Activated naive CD8-positive, alpha-beta T cell treated with anti-CD3 and anti-CD28 coated beads, Interleukin-2, amount 10 ng/mL, durations not matched to agents 7 days and 5 days (primary cell): ENCODE measurements at regions not wholly inside any gene's neighbourhood (a gene's known extent, or its start where the extent isn't known, plus 50 kb on each side); places are given as distances from the start of the nearest gene placed in this dataset.
"Not testable (repeated sequence)": the region's sequence is repeated elsewhere in the genome, so short reads cannot be mapped to it uniquely, and the experiment has no call there.

Experiments used
- ATAC-seq: fragments of 150-1000 bp; cut with Tn5 transposase; one replicate; pipeline ENCODE4 v1.10.0; 2021; ENCODE audit warnings: low read depth, moderate library complexity
- POLR2A ChIA-PET: fragments of 350-600 bp; sonication (Branson Sonifier 250); formaldehyde crosslinking; loops from one replicate; lab custom pipeline; 2021; ENCODE audit warnings: antibody characterized with exemption; lab: Charles Lee
- DNase-seq: peaks from one replicate; pipeline ENCODE4 v3.0.0; 2021
- H3K27ac Mint-ChIP-seq: one replicate; pipeline ENCODE4 v1.8.0; 2022; ENCODE audit warnings: mild to moderate bottlenecking, mixed read lengths
- H3K27me3 Mint-ChIP-seq: one replicate; pipeline ENCODE4 v1.8.0; 2022; ENCODE audit warnings: mild to moderate bottlenecking, moderate library complexity, mixed read lengths
- H3K36me3 Mint-ChIP-seq: one replicate; pipeline ENCODE4 v1.8.0; 2021; ENCODE audit warnings: mild to moderate bottlenecking, mixed read lengths
- H3K4me1 Mint-ChIP-seq: one replicate; pipeline ENCODE4 v1.8.0; 2021; ENCODE audit warnings: mixed read lengths
- H3K4me3 Mint-ChIP-seq: one replicate; pipeline ENCODE4 v1.8.0; 2022; ENCODE audit warnings: mild to moderate bottlenecking, moderate library complexity, mixed read lengths
- H3K9me3 Mint-ChIP-seq: one replicate; pipeline ENCODE4 v1.8.0; 2021; ENCODE audit warnings: mixed read lengths

DNA sequence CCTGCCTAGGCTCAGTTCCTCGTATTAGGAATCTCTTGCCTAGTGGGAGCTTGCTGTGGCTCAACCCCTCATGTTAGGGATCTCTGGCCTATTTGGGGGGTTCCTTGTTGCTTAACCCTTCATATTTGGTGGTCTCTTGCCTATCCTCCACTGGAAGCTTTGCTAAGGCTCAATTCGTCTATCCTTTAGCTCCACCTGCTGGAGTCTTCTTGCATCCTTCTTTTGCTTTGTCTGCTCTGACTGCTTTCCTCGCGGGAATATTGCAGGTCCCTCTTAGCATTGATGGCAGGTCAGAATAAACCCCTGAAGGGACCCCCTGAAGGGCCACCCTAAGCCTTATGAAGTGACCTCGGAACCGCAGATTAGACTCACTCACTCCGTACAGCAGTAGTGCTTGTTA, 203.0 kb upstream of the TBX18 start:
- ATAC-seq (no peak), DNase-seq (no peak)
- H3K27me3 Mint-ChIP-seq: no peaks in the 10 kb centered on the region
- H3K4me3 Mint-ChIP-seq: no peak overlapping the region
- no peaks in the 10 kb centered on the region for H3K4me1 Mint-ChIP-seq
- H3K27ac Mint-ChIP-seq: no peak overlapping the region
- H3K9me3 Mint-ChIP-seq: peaks cover 10% of the 10 kb centered on the region
- H3K36me3 Mint-ChIP-seq: no peaks in the 10 kb centered on the region
- POLR2A ChIA-PET: no interaction called here

GRCh38 chr6:84953111-84953755, 188.8 kb upstream of the TBX18 start:
- Mint-ChIP-seq H3K36me3 (no peaks in the 10 kb centered on the region), H3K27ac (no peak overlapping the region), H3K9me3 (peaks cover 1% of the 10 kb centered on the region), H3K27me3 (no peaks in the 10 kb centered on the region), H3K4me3 (no peak overlapping the region), H3K4me1 (no peaks in the 10 kb centered on the region)
- ATAC-seq (no peak), DNase-seq (no peak)
- POLR2A ChIA-PET: no interaction called here

DNA sequence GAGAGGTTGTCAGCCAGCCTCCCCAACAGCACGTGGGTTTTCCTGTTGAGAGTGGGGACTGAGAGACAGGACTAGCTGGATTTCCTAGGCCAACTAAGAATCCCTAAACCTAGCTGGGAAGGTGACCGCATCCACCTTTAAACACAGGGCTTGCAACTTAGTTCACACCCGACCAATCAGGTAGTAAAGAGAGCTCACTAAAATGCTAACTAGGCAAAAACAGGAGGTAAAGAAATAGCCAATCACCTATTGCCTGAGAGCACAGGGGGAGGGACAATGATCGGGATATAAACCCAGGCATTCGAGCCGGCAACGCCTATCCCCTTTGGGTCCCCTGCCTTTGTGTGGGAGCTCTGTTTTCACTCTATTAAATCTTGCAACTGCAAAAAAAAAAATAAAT, 180.5 kb upstream of the TBX18 start:
- ATAC-seq: not testable (repeated sequence)

DNA sequence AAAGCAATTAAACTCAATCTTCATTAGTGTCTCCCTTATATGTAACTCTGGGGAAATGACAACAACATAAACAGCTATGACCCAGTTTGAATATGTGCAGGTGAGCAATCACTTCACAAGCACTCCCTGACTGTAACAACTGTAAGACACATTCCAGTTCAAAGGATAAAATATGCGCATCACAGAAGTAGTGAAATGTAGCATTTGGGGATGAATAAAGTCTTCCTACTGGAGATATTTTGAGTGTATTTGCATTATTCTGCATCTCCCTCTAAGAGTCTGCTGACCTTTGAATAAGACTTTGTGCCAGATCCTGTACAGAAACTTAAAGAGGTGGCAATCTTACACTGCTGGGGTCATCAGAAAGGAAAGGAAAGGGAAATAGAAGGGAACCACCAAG, 179.5 kb upstream of the TBX18 start:
- DNase-seq (no peak), ATAC-seq (no peak)
- Mint-ChIP-seq H3K27me3 (no peaks in the 10 kb centered on the region), H3K27ac (no peak overlapping the region), H3K9me3 (peaks cover under 1% of the 10 kb centered on the region), H3K4me1 (no peaks in the 10 kb centered on the region), H3K4me3 (no peak overlapping the region), H3K36me3 (no peaks in the 10 kb centered on the region)
- POLR2A ChIA-PET: no interaction called here

More for the DNA sequence above, 180.5 kb upstream of the TBX18 start:
- POLR2A ChIA-PET, H3K36me3 Mint-ChIP-seq, H3K4me3 Mint-ChIP-seq, H3K27ac Mint-ChIP-seq, H3K4me1 Mint-ChIP-seq, DNase-seq, H3K27me3 Mint-ChIP-seq, H3K9me3 Mint-ChIP-seq: not testable (repeated sequence)

DNA sequence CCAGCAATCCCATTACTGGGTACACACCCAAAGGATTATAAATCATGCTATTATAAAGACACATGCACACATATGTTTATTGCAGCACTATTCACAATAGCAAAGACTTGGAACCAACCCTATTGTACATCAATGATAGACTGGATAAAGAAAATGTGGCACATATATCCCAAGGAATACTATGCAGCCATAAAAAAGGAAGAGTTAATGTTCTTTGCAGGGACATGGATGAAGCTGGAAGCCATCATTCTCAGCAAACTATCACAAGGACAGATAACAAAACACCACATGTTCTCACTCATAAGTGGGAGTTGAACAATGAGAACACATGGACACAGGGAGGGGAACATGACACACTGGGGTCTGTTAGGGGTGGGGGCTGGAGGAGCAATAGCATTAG, 177.2 kb upstream of the TBX18 start:
- DNase-seq, H3K9me3 Mint-ChIP-seq, H3K4me3 Mint-ChIP-seq, H3K27ac Mint-ChIP-seq, POLR2A ChIA-PET, H3K36me3 Mint-ChIP-seq, H3K27me3 Mint-ChIP-seq, H3K4me1 Mint-ChIP-seq, ATAC-seq: not testable (repeated sequence)

DNA sequence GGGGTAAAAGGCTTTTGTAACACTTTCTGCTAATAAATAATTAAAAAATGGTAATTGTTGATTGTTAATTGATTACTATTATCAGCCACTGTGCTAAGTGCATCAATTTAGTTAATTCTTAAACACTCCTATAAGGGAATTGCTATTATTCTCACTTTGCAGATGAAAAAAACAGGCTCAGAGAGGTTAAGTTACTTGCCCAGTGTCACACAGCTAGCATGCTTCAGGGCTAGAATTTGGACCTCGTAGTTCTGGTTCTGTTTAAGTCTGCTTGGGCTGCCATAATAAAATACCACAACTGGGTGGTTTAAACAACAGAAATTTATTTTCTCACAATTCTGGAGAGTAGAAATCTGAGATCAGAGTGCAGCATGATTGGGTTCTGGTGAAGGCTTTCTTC, 164.8 kb upstream of the TBX18 start:
- Mint-ChIP-seq H3K4me3 (no peak overlapping the region), H3K4me1 (no peaks in the 10 kb centered on the region), H3K27ac (no peak overlapping the region), H3K36me3 (no peaks in the 10 kb centered on the region), H3K9me3 (no peaks in the 10 kb centered on the region), H3K27me3 (no peaks in the 10 kb centered on the region)
- POLR2A ChIA-PET: no interaction called here
- ATAC-seq: no peak
- DNase-seq: no peak

- no peak overlapping the region for H3K27ac Mint-ChIP-seq
- H3K36me3 Mint-ChIP-seq: no peaks in the 10 kb centered on the region
- POLR2A ChIA-PET: no interaction called here
- DNase-seq (no peak), ATAC-seq (no peak)
- H3K4me3 Mint-ChIP-seq: no peak overlapping the region
- H3K9me3 Mint-ChIP-seq: no peaks in the 10 kb centered on the region
- H3K4me1 Mint-ChIP-seq: no peaks in the 10 kb centered on the region
- H3K27me3 Mint-ChIP-seq: no peaks in the 10 kb centered on the region
These were observed 163.2 kb upstream of the TBX18 start for GRCh38 chr6:84927551-84927950.

DNA sequence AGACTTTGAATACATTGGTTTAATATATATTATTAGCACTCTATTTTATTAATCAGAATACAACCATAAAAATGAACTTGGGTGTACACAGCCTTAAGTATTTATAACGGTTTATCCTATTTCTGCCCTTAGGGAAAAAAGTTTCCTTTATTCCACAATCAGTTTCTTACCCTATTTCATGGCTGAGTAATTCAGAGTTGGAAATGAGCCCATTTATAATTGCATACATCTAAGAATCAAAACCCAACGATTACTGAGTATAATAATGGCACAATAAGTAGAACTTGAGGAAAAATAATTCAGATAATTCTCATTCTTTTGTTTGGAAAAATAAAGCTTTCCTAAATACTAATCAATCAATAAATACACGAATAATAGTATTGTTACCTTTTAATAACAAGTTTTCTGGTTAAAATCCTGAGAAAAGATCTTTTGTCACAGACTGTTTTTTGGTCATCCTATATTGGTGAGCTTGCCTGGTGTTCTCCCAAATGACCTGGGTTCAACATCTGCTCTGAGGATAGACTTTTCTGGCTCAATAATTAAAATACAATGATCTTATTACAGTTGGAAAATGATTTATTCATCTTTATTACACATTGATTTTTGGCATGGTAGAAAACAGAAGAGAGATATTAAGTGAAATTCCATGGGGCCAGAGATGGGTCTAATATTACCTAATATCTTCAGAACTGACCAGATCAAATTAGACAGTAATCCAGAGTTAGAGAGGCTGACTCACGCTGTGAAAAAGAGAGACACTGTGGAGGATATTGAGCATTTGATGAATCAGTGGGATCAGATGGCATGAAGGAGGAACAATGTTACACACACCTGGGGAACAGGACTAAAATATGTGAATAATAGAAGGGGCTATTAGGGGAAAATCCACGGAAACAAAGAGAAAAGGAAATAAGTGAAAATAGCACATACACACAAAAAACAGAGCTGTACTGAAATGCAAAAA, 162.1 kb upstream of the TBX18 start:
- Mint-ChIP-seq H3K27ac (no peak overlapping the region), H3K27me3 (no peaks in the 10 kb centered on the region), H3K36me3 (no peaks in the 10 kb centered on the region), H3K4me3 (no peak overlapping the region), H3K9me3 (no peaks in the 10 kb centered on the region), H3K4me1 (no peaks in the 10 kb centered on the region)
- DNase-seq: no peak
- ATAC-seq: no peak
- POLR2A ChIA-PET: no interaction called here

- Mint-ChIP-seq H3K9me3 (no peaks in the 10 kb centered on the region), H3K4me3 (no peak overlapping the region), H3K27ac (no peak overlapping the region), H3K4me1 (no peaks in the 10 kb centered on the region), H3K27me3 (no peaks in the 10 kb centered on the region), H3K36me3 (no peaks in the 10 kb centered on the region)
- ATAC-seq (no peak), DNase-seq (no peak)
- POLR2A ChIA-PET: no interaction called here
These were observed 157.5 kb upstream of the TBX18 start for GRCh38 chr6:84921891-84922290.

- no peak for ATAC-seq
- Mint-ChIP-seq H3K36me3 (no peaks in the 10 kb centered on the region), H3K9me3 (no peaks in the 10 kb centered on the region), H3K4me1 (no peaks in the 10 kb centered on the region), H3K4me3 (no peak overlapping the region), H3K27me3 (no peaks in the 10 kb centered on the region), H3K27ac (no peak overlapping the region)
- POLR2A ChIA-PET: no interaction called here
- no peak for DNase-seq
These were observed 155.6 kb upstream of the TBX18 start for GRCh38 chr6:84920021-84920420.

- Mint-ChIP-seq H3K36me3 (no peaks in the 10 kb centered on the region), H3K27me3 (no peaks in the 10 kb centered on the region), H3K4me3 (no peak overlapping the region), H3K9me3 (peaks cover 1% of the 10 kb centered on the region), H3K4me1 (no peaks in the 10 kb centered on the region), H3K27ac (no peak overlapping the region)
- ATAC-seq: no peak
- POLR2A ChIA-PET: no interaction called here
- no peak for DNase-seq
These were observed 152.3 kb upstream of the TBX18 start for GRCh38 chr6:84916704-84917103.

DNA sequence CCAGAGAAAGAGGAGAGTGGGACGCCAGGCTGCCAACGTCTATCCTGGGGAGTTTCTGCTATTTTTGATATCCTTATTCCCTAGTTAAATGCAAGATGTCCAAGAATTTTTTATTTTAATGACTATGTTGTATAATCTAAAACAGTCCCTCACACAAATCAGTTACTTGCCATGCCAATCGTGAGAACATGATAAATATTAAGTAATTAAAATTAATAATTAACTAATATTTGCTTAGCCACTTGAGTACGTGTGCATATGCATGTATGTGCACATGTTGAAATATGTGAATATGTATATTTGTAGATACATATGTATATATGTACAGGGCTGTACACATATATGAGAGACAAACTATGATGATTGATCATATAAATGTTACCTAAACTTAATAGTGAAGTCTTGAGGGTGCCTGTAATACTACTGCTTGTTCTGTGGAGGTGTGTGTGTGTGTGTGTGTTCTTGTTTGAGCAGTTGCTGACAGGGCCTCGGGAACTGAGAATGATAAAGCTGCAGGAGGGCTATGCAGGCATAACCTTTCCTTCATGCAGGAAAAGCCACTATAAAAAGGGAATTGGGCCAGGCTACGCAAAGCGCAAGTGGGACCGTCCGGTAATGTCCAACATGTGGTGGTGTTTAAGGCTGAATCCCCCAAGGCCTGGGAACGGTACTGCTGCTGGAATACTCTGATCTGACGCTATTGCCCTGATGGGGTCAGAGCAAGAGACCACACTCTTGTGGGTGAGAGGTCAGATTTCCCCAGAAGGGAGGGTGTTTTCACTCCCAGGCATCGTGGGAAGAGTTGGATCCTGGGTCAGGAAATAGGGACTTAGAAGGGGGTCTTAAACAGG, 148.3 kb upstream of the TBX18 start:
- H3K4me1 Mint-ChIP-seq: no peaks in the 10 kb centered on the region
- DNase-seq (no peak), ATAC-seq (no peak)
- peaks cover 1% of the 10 kb centered on the region for H3K9me3 Mint-ChIP-seq
- no peak overlapping the region for H3K27ac Mint-ChIP-seq
- H3K4me3 Mint-ChIP-seq: no peak overlapping the region
- POLR2A ChIA-PET: no interaction called here
- no peaks in the 10 kb centered on the region for H3K36me3 Mint-ChIP-seq
- H3K27me3 Mint-ChIP-seq: no peaks in the 10 kb centered on the region

DNA sequence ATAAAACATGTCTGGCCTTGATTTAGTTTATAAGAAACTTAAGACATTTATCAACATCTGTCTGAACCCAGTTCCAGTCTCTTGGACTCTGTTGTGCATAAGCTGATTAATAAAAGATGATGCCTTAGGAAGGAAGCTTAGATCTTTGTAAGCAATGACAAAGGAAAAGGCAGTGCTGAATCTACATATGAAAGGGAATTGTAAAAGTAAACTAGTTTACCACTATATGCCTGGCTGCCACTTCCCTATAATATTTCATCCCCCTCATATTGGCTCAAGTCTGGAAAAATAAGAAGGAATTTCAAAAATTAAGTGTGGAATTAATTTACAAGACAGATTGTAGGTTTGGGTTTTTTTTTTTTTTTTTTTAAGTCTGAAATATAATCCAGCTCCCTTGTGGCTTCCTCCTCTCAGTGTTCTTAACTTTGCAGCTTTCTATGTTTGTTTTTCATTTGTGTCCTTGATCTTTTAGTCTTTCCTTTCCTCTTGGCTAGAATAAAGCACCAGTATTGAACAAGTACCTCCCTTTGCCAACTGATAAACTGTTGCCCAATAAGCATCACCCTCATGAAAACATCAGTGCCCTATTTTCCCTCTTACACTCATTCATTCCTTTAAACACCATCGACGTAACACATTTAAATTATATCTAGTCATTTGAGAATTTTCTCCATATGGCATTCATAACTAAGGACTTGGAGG, 146.7 kb upstream of the TBX18 start:
- Mint-ChIP-seq H3K27me3 (no peaks in the 10 kb centered on the region), H3K36me3 (no peaks in the 10 kb centered on the region)

More for the DNA sequence above, 146.7 kb upstream of the TBX18 start:
- H3K4me3 Mint-ChIP-seq: no peak overlapping the region
- no peaks in the 10 kb centered on the region for H3K4me1 Mint-ChIP-seq
- no peak for ATAC-seq
- POLR2A ChIA-PET: no interaction called here
- H3K27ac Mint-ChIP-seq: no peak overlapping the region
- peaks cover 1% of the 10 kb centered on the region for H3K9me3 Mint-ChIP-seq
- DNase-seq: no peak
